ENCODE measurements at regions not wholly inside any gene's neighbourhood (a gene's known extent, or its start where the extent isn't known, plus 50 kb on each side); places are given as distances from the start of the nearest gene placed in this dataset.
"Not testable (repeated sequence)": the region's sequence is repeated elsewhere in the genome, so short reads cannot be mapped to it uniquely, and the experiment has no call there.

DNA sequence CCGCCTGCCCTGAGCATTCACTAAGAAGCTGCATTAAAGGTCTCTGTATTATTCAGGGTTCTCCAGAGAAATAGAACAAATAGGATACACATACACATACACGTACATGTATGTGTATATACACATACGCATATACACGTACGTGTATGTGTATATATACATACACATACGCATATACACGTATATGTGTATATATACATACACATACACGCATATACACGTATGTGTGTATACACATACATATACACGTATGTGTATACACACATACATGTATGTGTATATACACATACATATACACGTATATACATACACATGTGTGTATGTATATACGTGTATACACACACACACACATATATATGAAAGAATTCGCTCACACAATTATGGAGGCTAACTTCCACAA lies 108.9 kb upstream of the BARHL2 start:
- no peak for DNase-seq (ENCODE audit: low read depth in 4 of 4, low spot score in 3 of 4)

DNA sequence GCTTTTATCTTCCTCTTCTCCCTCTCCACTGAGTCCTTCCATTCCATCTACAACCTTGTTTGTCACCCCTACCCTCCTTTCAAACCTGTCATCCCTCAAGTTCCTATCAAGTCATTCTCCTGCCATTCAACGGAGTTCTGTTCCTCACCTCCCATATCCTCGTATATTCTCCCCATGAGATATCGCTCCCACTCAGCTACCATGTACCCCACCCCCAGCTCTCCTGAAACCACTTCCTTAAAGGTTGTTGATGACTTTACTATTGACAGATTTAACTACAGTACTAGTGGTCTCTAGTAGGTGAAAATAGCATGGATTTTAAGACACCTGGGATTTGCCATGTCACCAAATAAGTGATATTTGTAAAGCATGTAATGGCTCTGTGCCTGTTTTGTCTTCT lies 107.4 kb upstream of the BARHL2 start:
- no peak for DNase-seq (ENCODE audit: low read depth in 4 of 4, low spot score in 3 of 4)

- DNase-seq (ENCODE audit: low read depth in 4 of 4, low spot score in 3 of 4): no peak
Measured at GRCh38 chr1:90823686-90824085, 106.6 kb upstream of the BARHL2 start.

GRCh38 chr1:90821788-90822359 lies 104.8 kb upstream of the BARHL2 start:
- no peak for DNase-seq (ENCODE audit: low read depth in 4 of 4, low spot score in 3 of 4)

- no peak for DNase-seq (ENCODE audit: low read depth in 4 of 4, low spot score in 3 of 4)
Measured at GRCh38 chr1:90821152-90821787, 104.2 kb upstream of the BARHL2 start.

GRCh38 chr1:90820745-90821144 lies 103.6 kb upstream of the BARHL2 start:
- DNase-seq (ENCODE audit: low read depth in 4 of 4, low spot score in 3 of 4): no peak

- no peak for DNase-seq (ENCODE audit: low read depth in 4 of 4, low spot score in 3 of 4)
Measured at GRCh38 chr1:90817399-90817798, 100.3 kb upstream of the BARHL2 start.

DNA sequence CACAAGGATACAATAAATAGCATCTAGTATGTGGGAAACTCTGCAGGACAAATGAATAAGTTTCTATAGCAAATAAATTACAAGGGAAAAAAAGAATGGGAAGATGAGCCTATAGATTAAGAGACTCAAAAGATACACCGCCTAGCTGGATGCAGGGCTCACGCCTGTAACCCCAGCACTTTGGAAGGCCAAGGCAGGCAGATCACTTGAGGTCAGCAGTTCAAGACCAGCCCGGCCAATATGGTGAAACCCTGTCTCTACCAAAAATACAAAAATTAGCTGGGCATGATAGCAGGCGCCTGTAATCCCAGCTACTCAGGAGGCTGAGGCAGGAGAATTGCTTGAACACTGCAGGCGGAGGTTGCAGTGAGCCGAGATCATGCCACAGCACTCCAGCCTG lies 95.1 kb upstream of the BARHL2 start:
- not testable (repeated sequence) for DNase-seq (ENCODE audit: low read depth in 4 of 4, low spot score in 3 of 4)

- DNase-seq (ENCODE audit: low read depth in 4 of 4, low spot score in 3 of 4): not testable (repeated sequence)
Measured at GRCh38 chr1:90811444-90811950, 94.4 kb upstream of the BARHL2 start.

- DNase-seq (ENCODE audit: low read depth in 4 of 4, low spot score in 3 of 4): no peak
Measured at GRCh38 chr1:90810681-90811080, 93.6 kb upstream of the BARHL2 start.

GRCh38 chr1:90809996-90810395 lies 92.9 kb upstream of the BARHL2 start:
- no peak for DNase-seq (ENCODE audit: low read depth in 4 of 4, low spot score in 3 of 4)

- no peak for DNase-seq (ENCODE audit: low read depth in 4 of 4, low spot score in 3 of 4)
Measured at GRCh38 chr1:90809093-90809492, 92.0 kb upstream of the BARHL2 start.

- DNase-seq (ENCODE audit: low read depth in 4 of 4, low spot score in 3 of 4): no peak
Measured at GRCh38 chr1:90807329-90807728, 90.2 kb upstream of the BARHL2 start.

- DNase-seq (ENCODE audit: low read depth in 4 of 4, low spot score in 3 of 4): no peak
Measured at GRCh38 chr1:90802622-90803021, 85.5 kb upstream of the BARHL2 start.

GRCh38 chr1:90800012-90800717 lies 83.1 kb upstream of the BARHL2 start:
- DNase-seq (ENCODE audit: low read depth in 4 of 4, low spot score in 3 of 4): no peak

DNA sequence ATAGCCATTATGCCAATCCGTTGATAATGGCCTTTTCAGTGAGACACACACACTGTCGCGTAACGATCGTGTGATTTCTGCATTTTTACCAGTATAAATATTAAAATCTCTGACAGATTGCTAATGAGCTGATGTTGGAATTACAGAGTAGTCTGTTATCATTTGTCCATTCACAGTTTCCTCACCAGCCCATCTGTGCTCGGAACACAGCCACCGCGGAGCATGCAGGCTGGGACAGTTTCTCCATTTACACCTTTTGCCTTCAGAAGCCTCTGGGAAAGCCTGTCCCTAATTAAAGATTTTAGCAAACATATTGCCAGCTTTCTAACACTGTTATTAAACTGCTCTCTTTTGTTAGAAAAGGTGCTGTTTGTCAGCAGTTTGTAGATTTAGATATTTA lies 82.2 kb upstream of the BARHL2 start:
- DNase-seq (ENCODE audit: low read depth in 4 of 4, low spot score in 3 of 4): no peak

DNA sequence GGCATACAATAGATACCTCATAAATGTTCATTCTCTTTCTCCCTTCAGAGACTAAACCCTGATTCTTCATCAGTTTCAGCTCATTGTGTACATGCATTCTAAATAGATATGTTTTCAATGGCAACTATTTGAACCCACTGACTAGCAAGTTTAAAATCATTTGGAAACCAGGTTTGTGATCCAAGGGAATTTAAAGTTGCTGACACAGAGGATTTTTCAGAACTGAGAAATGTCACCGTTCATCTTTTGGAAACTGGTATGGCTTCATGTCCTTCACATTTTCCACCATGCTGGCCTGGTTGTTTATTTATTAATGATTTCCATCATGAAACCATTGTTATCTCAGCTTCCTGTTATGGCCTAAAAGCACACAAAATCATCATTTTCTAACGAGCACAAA lies 81.8 kb upstream of the BARHL2 start:
- no peak for DNase-seq (ENCODE audit: low read depth in 4 of 4, low spot score in 3 of 4)

DNA sequence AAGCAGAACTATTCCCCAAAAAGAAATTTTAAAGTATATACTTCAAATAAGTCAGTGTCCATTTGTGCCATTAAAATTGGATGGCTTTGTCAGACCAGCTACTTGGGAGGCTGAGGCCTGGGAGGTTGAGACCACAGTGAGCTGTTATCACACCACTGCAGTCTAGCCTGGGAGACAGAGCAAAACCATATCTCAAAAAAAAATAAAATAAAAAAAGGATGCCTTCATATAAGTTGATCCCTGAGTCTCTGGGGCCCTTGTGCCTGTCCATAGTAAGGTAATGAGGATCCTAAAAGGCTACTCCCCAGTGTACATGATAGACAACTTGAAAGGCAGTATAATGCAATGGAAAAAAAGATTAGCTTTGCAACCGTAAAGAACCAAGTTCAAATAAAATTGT lies 81.2 kb upstream of the BARHL2 start:
- DNase-seq (ENCODE audit: low read depth in 4 of 4, low spot score in 3 of 4): no peak

DNA sequence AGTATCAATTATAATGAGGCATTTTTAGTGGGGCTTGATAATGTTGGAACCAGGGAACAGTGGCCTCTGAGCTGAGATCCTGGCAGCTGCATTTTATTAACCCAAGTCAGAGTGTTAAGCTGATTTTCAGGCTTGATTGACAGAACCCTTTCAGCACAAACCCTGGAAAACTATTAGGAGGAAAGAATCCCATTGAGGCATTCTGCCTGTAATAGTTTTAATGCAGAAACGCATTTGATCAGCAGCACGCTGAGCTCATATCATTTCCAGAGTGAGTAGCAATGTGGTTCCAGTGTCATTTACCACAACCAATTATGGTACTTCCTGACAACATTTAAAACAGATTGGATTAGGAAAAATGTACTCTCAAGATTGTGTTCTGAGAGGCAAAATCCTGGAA lies 78.3 kb upstream of the BARHL2 start:
- DNase-seq (ENCODE audit: low read depth in 4 of 4, low spot score in 3 of 4): no peak

DNA sequence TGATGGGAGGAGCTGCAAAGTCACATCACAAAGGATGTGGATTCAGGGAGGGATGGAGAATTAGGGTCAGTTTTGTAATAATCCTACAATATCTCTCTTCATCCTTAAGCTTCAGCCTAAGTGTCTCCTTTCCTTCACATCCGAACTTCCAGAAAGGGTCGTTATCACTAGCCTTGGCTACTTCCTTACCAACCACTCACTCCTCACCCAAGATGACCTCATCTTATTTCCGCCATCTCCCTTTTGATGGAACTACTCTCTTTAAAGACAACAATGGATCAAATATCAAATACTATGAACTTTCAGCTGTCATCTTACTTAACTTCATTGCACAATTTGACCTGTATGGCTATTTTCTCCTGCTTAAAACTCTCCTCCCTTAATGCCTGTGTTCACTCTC lies 69.6 kb upstream of the BARHL2 start:
- no peak for DNase-seq (ENCODE audit: low read depth in 4 of 4, low spot score in 3 of 4)

DNA sequence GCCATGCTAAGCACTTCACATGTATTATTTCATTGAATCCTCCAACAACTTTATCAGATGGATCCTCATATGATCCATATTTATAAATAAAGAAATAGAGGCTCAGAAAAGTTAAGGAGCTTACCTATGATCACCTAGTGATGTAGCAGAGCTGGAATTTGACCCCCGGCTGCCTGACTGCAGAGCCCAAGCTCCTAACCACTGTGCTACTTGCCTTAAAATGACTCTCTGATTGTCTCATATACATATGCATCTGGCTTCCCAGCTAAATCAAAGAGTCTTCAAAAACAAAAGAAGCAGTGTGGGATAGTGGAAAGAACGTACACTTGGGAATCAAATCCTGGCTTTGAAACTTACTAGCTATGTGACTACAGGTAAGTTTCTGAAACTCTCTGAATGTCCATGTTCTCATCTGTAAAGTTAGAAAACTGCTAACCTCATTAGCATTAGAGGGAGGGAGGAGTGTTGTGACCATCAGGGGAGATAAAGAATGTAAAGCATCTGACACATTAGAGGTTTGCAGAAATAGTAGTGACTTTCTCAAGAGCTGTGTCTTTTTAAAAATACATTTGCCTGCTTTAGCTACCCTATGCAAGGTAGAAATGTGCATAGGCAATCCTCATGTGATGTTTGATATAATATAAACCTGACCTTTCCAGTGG lies 67.2 kb upstream of the BARHL2 start:
- no peak for DNase-seq (ENCODE audit: low read depth in 4 of 4, low spot score in 3 of 4)

DNA sequence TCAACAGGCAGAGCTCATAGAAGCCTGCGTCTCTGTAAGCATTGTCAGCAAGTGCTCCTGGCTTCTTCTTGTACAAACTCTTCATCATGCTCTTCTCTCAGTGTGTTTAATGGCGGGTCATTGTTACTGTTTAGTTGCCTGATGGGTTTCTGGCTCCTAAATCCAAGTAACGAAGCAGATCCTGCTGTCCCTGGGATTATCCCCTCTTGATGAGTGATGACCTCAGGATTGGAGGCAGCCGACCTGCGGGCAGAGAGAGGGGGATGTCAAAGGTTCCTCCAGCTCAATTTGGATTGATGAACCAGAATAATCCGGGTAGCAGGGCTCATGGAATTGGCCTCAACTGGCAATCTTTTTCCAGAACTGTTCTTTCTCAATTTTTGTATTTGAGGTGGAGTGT lies 66.1 kb upstream of the BARHL2 start:
- DNase-seq (ENCODE audit: low read depth in 4 of 4, low spot score in 3 of 4): no peak
